ENCODE measurements at regions not wholly inside any gene's neighbourhood (a gene's known extent, or its start where the extent isn't known, plus 50 kb on each side); places are given as distances from the start of the nearest gene placed in this dataset.

DNA sequence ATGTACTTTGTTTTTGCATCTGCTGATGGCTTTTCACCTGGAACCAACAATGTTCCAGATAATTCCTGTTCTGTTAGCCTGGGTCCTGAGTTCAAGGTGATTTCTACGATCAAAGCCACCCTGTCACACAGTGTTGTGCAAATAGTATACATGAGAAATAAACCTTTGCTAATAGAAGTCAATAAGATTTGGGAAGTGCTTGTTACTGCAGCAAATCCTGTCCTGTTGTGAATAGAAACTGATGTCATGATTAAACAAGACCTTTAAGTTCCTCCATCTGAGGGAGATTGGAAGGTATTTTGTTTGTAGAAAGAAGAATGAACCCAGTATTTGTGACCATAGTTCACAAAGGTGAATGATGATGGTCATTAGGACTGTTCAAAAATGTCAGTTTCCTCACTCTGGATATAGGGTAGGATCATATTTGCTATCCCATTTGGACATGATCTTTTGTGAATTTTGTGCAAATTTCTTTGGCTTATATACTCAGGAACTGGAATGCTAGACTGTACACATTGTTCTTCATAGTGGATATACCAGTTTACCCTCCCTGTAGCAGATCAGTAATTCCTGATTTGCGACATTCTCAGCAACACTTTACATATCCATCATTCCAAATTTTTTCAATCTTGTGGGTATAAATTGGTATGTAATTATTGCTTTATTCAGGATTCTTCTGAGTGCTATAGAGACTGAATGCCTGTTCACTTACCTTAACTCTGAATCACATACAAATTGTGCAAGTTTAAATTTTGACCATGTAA, 428.5 kb downstream of the METTL15 start:
- DNase-seq, result no peak
- no peaks in the 10 kb centered on the region for H3K36me3 ChIP-seq (replicated peaks)
- no peak overlapping the region for H3K27ac ChIP-seq
- H3K4me3 ChIP-seq (ENCODE audit: low read depth, low read length), result no peak overlapping the region
- TF ChIP-seq, protein P1, sequence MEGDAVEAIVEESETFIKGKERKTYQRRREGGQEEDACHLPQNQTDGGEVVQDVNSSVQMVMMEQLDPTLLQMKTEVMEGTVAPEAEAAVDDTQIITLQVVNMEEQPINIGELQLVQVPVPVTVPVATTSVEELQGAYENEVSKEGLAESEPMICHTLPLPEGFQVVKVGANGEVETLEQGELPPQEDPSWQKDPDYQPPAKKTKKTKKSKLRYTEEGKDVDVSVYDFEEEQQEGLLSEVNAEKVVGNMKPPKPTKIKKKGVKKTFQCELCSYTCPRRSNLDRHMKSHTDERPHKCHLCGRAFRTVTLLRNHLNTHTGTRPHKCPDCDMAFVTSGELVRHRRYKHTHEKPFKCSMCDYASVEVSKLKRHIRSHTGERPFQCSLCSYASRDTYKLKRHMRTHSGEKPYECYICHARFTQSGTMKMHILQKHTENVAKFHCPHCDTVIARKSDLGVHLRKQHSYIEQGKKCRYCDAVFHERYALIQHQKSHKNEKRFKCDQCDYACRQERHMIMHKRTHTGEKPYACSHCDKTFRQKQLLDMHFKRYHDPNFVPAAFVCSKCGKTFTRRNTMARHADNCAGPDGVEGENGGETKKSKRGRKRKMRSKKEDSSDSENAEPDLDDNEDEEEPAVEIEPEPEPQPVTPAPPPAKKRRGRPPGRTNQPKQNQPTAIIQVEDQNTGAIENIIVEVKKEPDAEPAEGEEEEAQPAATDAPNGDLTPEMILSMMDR (IDR thresholded peaks at IDR 0.05; ENCODE audit: low read depth, low read length, missing control alignments), result no peak
- in situ Hi-C loops (cut with HindIII; ENCODE audit: low pct_ligation_motif_present, low sequenced_read_pairs), result no loop called here
- H3K27me3 ChIP-seq (replicated peaks), result no peaks in the 10 kb centered on the region

DNA sequence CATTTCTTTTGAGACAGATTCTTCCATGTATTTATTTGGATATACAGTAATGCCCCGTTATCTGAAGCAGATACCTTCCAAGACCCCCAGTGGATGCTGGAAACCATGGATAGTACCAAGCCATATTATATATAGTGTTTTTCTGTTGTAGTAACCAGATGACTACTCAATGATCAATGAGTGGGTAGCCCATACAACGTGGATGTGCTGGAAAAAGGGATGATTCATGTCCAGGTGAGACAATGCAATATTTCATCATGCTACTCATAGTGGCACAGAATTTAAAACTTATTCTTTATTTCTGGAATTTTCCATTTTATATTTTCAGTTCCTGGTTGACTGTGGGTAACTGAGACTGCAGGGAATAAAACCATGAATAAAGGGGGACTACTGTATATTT, 427.5 kb downstream of the METTL15 start:
- TF ChIP-seq, protein P1 (IDR thresholded peaks at IDR 0.05; ENCODE audit: low read depth, low read length, missing control alignments), result no peak
- DNase-seq, result no peak
- H3K27me3 ChIP-seq (replicated peaks), result no peaks in the 10 kb centered on the region
- no peak overlapping the region for H3K27ac ChIP-seq
- H3K4me3 ChIP-seq (ENCODE audit: low read depth, low read length), result no peak overlapping the region
- in situ Hi-C loops (cut with HindIII; ENCODE audit: low pct_ligation_motif_present, low sequenced_read_pairs), result no loop called here
- no peaks in the 10 kb centered on the region for H3K36me3 ChIP-seq (replicated peaks)

DNA sequence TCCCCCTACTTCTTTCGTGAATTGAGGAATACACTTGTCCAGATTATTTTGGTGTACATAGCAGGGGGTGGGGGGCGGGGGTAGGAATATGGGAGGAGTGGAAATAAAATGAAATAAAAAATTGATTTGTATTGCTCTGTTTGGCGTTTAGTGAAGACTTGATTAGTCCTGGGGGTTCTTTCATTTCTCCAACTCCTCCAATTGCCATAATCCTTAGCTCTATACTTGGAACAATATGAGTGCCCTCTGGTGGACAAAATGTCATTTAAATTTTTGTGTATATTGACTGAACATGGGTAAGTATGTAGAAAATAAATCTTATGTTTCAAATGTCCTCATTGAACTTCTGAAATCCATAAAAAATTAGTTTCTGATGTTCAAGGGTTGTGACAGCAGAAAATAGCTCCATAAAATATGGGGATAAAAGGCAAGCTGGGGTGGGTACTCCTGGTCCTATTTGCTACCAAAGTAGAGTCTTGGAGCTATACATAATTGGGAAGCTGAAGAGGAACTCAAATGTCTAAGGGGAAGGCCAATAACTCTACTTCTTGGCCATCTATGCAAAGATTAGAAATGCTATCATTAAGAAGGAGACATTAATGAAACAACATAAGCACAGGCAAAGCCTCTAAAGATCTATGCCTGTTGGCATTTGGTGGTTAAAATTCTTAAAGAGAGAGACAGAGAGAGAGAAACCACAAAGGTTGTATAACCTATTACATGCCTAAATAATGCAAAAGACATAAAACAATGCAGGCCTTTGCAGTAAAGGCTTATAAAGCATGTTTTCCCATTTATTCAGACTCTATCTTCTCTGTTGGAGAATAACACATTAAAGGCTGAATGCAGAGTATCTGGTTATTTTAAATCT, 421.6 kb downstream of the METTL15 start:
- Histone ChIP-seq H3K27me3 (replicated peaks) (no peaks in the 10 kb centered on the region), H3K36me3 (replicated peaks) (no peaks in the 10 kb centered on the region), H3K27ac (no peak overlapping the region), H3K4me3 (ENCODE audit: low read depth, low read length) (no peak overlapping the region)
- TF ChIP-seq, protein P1 (IDR thresholded peaks at IDR 0.05; ENCODE audit: low read depth, low read length, missing control alignments), result peak; percentile 20
- DNase-seq, result peak; percentile 51
- in situ Hi-C loops (cut with HindIII; ENCODE audit: low pct_ligation_motif_present, low sequenced_read_pairs), result no loop called here

DNA sequence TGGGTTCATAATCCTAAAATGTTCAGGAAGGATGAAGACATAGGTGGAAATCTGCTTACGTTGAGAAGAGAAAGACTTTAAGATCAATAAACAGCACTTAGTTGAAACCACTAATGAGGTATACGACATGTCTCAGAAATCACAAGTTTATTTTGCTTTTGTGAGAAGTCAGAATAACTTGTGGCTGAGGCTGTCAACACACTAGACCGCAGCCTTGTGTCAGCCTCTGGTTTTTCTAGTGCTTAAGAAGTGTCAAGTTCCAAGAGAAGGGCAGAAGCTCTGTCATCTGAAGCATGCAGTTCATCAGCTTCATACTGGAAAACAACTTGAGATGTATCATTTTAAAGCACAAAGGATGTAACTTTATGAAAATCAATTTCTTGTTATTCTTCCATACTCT, 420.9 kb downstream of the METTL15 start:
- Histone ChIP-seq H3K27ac (no peak overlapping the region), H3K27me3 (replicated peaks) (no peaks in the 10 kb centered on the region), H3K4me3 (ENCODE audit: low read depth, low read length) (no peak overlapping the region), H3K36me3 (replicated peaks) (no peaks in the 10 kb centered on the region)
- TF ChIP-seq, protein P1 (IDR thresholded peaks at IDR 0.05; ENCODE audit: low read depth, low read length, missing control alignments), result no peak
- DNase-seq, result peak; percentile 61
- in situ Hi-C loops (cut with HindIII; ENCODE audit: low pct_ligation_motif_present, low sequenced_read_pairs), result no loop called here

DNA sequence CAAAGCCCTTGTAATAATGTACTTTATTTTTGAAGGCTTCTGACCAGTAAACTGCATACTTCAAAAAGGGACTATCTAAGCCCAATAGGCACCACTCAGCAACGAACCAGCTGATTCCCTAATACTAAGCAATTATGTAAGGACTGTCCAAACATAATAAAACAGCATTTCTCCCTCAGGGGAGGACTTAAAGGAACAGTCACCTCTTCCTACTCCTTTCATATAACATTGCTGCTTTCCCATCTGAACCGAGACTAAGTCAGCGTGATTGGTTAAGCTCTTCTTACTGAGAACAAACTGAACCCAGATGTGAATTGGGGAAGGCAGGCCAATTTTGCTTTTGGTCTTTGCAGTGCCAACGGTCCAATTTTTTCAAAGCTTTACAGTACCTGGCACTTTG, 420.0 kb downstream of the METTL15 start:
- Histone ChIP-seq H3K4me3 (ENCODE audit: low read depth, low read length) (no peak overlapping the region), H3K27ac (no peak overlapping the region), H3K36me3 (replicated peaks) (no peaks in the 10 kb centered on the region), H3K27me3 (replicated peaks) (no peaks in the 10 kb centered on the region)
- in situ Hi-C loops (cut with HindIII; ENCODE audit: low pct_ligation_motif_present, low sequenced_read_pairs), result no loop called here
- DNase-seq, result no peak
- TF ChIP-seq, protein P1 (IDR thresholded peaks at IDR 0.05; ENCODE audit: low read depth, low read length, missing control alignments), result no peak

Data from brain microvascular endothelial cell (primary cell).